Pancreas (tissue), 10 donors: ENCODE measurements at regions not wholly inside any gene's neighbourhood (a gene's known extent, or its start where the extent isn't known, plus 50 kb on each side); places are given as distances from the start of the nearest gene placed in this dataset.

Source experiments
- ATAC-seq, 4 donors: fragments of 200-7000 bp; cut with Tn5 transposase; one replicate each; pipeline versions ENCODE4 v1.8.0 to v1.9.1; 2020; ENCODE audit warnings: mild to moderate bottlenecking in 4 of 4, moderate library complexity in 4 of 4
- DNase-seq, 6 donors: peaks; one replicate each; pipeline ENCODE4 v3.0.0-alpha.2; 2020
- FAIRE-seq: peaks from 2 replicates; lab custom pipeline; 2012; peaks lifted over from hg19 to GRCh38; lab: Jason Lieb, UNC
- H3K27ac ChIP-seq, 4 donors: fragments of 200-600 bp; sonication (generic); 1 replicate in 3 of 4; 2 replicates in 1 of 4; pipeline versions ENCODE4 v1.5.0 to v1.8.0; 2020
- H3K27me3 ChIP-seq, 4 donors: fragments of 200-600 bp; one replicate each; pipeline ENCODE4 v1.8.0; 2021
- H3K36me3 ChIP-seq, 3 donors: fragments of 200-600 bp; sonication (generic) in 1 of 3; one replicate each; pipeline versions ENCODE4 v1.5.0 to v1.8.0; 2020 to 2021
- H3K4me1 ChIP-seq, 3 donors: fragments of 200-600 bp; one replicate each; pipeline ENCODE4 v1.8.0; 2021
- H3K4me3 ChIP-seq, 4 donors: fragments of 200-600 bp; sonication (generic) in 2 of 4; one replicate each; pipeline versions ENCODE4 v1.5.0 to v1.8.0; 2020 to 2021
- H3K9me3 ChIP-seq, 4 donors: fragments of 200-600 bp; one replicate each; pipeline ENCODE4 v1.8.0; 2021
- WGBS, 2 donors: extraction: QIAGEN DNeasy Blood & Tissue Kit; methylation state at CpG; one replicate each; pipeline ENCODE4 v1.1.7; 2013; 5-methylcytosine and 5-hydroxymethylcytosine counted together
- intact Hi-C, 3 donors: fragments of 100-400 bp; cut with DNase I; formaldehyde crosslinking; loops; one replicate each; pipeline versions ENCODE4 v1.11.1 to v1.14.2; 2022
- TF ChIP-seq, protein P1 (sequence below), 4 donors: fragments of 200-600 bp; sonication (generic) in 3 of 4; IDR thresholded peaks; one replicate each; pipeline versions ENCODE4 v1.5.0 to v1.8.0; 2021; ENCODE audit warnings: antibody characterized with exemption in 4 of 4
- donor health status: healthy with polysubstance abuse.
- donor health status: DM: no; HTN: no; CAD: no; lungs with moderate emphysema.
- donor health status: DM: no; HTN: no; CAD: no.
- donor health status: control.
- donor health status: control.
- donor health status: Bipolar disorder and iron deficiency.
- donor health status: DM: yes; HTN: yes; CAD: no.
- donor health status: DM: no; HTN: no; CAD: no.
- donor health status: DM: no; HTN: no; CAD: no.
- donor health status: DM: yes; HTN: yes; CAD: no.

GRCh38 chr10:43785252-43785651 lies 136.6 kb upstream of the ZNF32 start:
- Histone ChIP-seq H3K27ac (no peak overlapping the region), H3K4me1 (peaks cover 4 to 16% (median 12%) of the 10 kb centered on the region in 3 donors), H3K36me3 (no peaks in the 10 kb centered on the region), H3K9me3 (no peaks in the 10 kb centered on the region), H3K27me3 (no peaks in the 10 kb centered on the region), H3K4me3 (no peak overlapping the region)
- no peak for FAIRE-seq
- TF ChIP-seq, protein P1, sequence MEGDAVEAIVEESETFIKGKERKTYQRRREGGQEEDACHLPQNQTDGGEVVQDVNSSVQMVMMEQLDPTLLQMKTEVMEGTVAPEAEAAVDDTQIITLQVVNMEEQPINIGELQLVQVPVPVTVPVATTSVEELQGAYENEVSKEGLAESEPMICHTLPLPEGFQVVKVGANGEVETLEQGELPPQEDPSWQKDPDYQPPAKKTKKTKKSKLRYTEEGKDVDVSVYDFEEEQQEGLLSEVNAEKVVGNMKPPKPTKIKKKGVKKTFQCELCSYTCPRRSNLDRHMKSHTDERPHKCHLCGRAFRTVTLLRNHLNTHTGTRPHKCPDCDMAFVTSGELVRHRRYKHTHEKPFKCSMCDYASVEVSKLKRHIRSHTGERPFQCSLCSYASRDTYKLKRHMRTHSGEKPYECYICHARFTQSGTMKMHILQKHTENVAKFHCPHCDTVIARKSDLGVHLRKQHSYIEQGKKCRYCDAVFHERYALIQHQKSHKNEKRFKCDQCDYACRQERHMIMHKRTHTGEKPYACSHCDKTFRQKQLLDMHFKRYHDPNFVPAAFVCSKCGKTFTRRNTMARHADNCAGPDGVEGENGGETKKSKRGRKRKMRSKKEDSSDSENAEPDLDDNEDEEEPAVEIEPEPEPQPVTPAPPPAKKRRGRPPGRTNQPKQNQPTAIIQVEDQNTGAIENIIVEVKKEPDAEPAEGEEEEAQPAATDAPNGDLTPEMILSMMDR (IDR thresholded peaks at IDR 0.05) = no peak
- 40 to 41% methylated on average over 2 of the region's 2 CpGs for WGBS, 2 donors
- intact Hi-C loops = no loop called here
- ATAC-seq = peak; percentile 14 to 55 (median 42)
- no peak for DNase-seq

- Histone ChIP-seq H3K4me3 (no peak overlapping the region), H3K36me3 (no peaks in the 10 kb centered on the region), H3K27me3 (no peaks in the 10 kb centered on the region), H3K27ac (no peak overlapping the region), H3K4me1 (peaks cover 4 to 16% (median 12%) of the 10 kb centered on the region in 3 donors), H3K9me3 (no peaks in the 10 kb centered on the region)
- intact Hi-C loops = no loop called here
- FAIRE-seq = no peak
- 93 to 95% methylated on average over 6 of the region's 6 CpGs for WGBS, 2 donors
- no peak for ATAC-seq
- no peak for DNase-seq
- TF ChIP-seq, protein P1 (IDR thresholded peaks at IDR 0.05) = no peak
These were observed 134.1 kb upstream of the ZNF32 start for GRCh38 chr10:43782814-43783213.

DNA sequence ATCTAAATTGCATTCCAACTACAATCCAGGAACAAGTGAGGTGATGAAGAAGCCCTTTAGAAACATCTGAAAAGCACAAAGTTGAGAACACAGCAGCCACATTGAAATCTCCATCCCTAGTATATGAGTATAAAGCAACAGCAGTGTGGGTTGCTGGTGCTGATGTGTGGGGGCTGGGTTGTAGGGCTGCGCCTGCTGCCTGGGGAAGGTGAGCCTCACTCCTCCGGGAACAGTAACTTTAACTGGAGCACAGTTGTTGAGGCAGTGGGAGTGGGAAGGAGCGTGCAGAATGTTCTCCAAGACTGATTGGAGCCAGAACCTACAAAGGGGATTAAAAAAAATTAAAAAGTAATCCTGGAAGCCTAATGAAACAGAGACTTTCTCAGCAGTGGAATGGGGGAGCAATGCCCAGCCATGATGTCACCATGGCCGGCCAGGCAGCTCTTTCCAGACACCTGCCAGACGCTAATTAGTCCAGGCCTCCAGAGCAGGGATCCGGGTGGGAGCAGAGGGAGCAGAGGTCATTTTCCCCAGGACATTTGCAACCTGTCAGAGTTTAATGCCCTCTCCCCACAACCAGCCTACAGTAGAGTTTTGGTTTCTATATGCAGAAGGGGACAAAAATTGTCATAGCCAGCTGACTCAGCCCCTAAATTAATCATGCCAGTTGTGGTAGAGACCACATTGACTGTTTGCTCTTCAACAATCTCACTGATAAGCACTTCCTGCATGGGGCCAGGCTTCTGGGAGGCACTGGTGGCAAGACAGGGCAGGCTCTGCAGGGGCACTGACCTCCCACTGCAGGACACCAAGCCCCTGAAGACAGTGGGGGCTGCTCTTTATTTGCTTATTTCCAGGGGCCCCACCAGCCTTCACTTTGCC lies 133.0 kb upstream of the ZNF32 start:
- intact Hi-C loops = no loop called here
- peak in 5 of 6 donors; percentile 36 to 64 (median 52) for DNase-seq
- ATAC-seq = peak; percentile 86 to 94 (median 92)

DNA sequence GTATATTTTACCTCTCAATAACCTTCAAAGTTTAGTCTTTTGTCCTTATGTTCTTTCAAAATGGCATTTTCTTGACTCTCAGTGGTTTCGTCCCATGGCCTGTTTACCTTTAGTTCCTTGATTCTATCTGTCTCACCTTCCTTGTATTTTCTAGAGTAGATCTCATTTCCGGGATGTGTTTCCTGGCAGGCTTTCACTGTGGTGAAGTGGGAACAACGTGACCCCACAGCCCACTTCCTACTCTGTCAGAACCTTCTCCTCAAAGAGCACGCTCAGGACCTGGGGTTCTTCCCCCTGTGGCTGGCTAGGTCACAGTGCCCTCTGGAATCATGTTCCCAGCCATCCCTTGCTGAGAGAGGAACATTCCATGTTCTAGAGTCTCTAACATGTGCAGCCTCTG lies 129.9 kb upstream of the ZNF32 start:
- intact Hi-C loops = no loop called here
- H3K9me3 ChIP-seq = no peaks in the 10 kb centered on the region
- no peaks in the 10 kb centered on the region for H3K27me3 ChIP-seq
- WGBS, 2 donors = 87 to 89% methylated on average over 4 of the region's 4 CpGs
- ATAC-seq (no peak), FAIRE-seq (no peak), DNase-seq (no peak)
- TF ChIP-seq, protein P1 (IDR thresholded peaks at IDR 0.05) = no peak
- H3K4me1 ChIP-seq = peaks cover 4 to 18% (median 12%) of the 10 kb centered on the region in 3 donors
- no peak overlapping the region for H3K4me3 ChIP-seq
- no peak overlapping the region for H3K27ac ChIP-seq
- no peaks in the 10 kb centered on the region for H3K36me3 ChIP-seq

More for the DNA sequence above, 133.0 kb upstream of the ZNF32 start:
- H3K4me3 ChIP-seq = no peak overlapping the region
- peaks cover 4 to 16% (median 12%) of the 10 kb centered on the region in 3 donors for H3K4me1 ChIP-seq
- peak overlapping the region in 3 of 4 donors; percentile 51 to 70 (median 62) for H3K27ac ChIP-seq
- H3K27me3 ChIP-seq = no peaks in the 10 kb centered on the region
- no peaks in the 10 kb centered on the region for H3K36me3 ChIP-seq
- TF ChIP-seq, protein P1 (IDR thresholded peaks at IDR 0.05) = no peak
- WGBS, 2 donors = 49 to 53% methylated on average over 6 of the region's 6 CpGs
- H3K9me3 ChIP-seq = no peaks in the 10 kb centered on the region
- no peak for FAIRE-seq

DNA sequence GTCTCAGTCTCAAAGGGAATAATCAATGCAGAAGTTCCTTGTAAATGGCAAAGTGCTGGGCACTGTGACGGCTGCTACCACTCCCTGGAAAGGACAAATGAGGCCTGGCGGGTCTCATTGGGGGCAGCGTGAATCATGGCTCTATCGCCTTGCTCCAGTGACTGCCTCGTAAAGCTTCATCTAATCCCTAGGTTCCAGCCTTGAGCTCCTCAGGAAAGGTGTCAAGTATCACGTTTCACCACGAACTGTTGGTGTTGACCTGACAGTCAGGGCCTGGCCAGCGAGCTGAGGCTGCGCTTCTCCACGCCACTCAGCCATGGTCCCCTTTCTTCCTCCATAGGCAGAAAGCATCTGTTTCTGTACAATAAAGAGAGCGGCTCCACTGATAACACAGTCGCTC lies 126.7 kb upstream of the ZNF32 start:
- TF ChIP-seq, protein P1 (IDR thresholded peaks at IDR 0.05) = no peak
- peaks cover 0 to 7% (median 0%) of the 10 kb centered on the region in 3 donors for H3K4me1 ChIP-seq
- no peak overlapping the region for H3K4me3 ChIP-seq
- FAIRE-seq (no peak), DNase-seq (no peak), ATAC-seq (no peak)
- H3K36me3 ChIP-seq = no peaks in the 10 kb centered on the region
- intact Hi-C loops = no loop called here
- H3K27me3 ChIP-seq = no peaks in the 10 kb centered on the region
- 86 to 91% methylated on average over 12 of the region's 12 CpGs for WGBS, 2 donors
- no peak overlapping the region for H3K27ac ChIP-seq
- no peaks in the 10 kb centered on the region for H3K9me3 ChIP-seq
